Testis (tissue), 2 donors: ENCODE measurements at regions not wholly inside any gene's neighbourhood (a gene's known extent, or its start where the extent isn't known, plus 50 kb on each side); places are given as distances from the start of the nearest gene placed in this dataset.

Experiments
- CTCF ChIP-seq, 3 experiments: fragments of 450-650 bp in 2 of 3; fragments of 200-600 bp in 1 of 3; sonication (generic) in 1 of 3; IDR thresholded peaks; one replicate each; pipeline ENCODE4 v1.5.1; 2016 to 2019; ENCODE audit warnings: antibody characterized with exemption in 3 of 3, mild to moderate bottlenecking in 2 of 3, moderate library complexity in 1 of 3
- POLR2A ChIP-seq: fragments of 450-650 bp; IDR thresholded peaks from one replicate; pipeline ENCODE4 v1.6.1; 2017; ENCODE audit warnings: antibody characterized with exemption, mild to moderate bottlenecking, moderate library complexity

DNA sequence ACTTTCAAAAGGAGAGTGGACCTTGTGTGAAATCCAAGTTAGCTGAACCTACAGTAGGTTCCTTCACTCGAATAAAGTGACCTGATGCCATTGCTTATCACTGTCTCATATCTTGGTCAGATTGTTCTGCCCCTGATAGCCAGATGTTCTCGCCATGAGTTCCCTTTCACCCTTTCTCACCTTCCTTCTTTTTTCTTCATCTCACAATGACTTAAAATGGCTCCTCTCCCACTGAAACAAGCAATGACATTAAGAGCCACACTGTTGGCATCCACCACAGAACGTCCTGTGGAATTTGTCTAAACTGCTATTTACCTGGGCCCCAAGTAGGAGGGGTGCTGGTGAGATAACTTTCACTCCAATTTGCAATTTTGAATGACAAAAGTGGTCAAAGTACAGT lies 227.6 kb upstream of the PPP1R2C start:
- TF ChIP-seq POLR2A: no peak
- TF ChIP-seq CTCF (IDR thresholded peaks at IDR 0.05): no peak
